ENCODE measurements at regions not wholly inside any gene's neighbourhood (a gene's known extent, or its start where the extent isn't known, plus 50 kb on each side); places are given as distances from the start of the nearest gene placed in this dataset.
A peak's percentile ranks its signal among the peaks of the same experiment; 100 is the strongest.

- no peaks in the 10 kb centered on the region for H3K36me3 ChIP-seq (ENCODE audit: control insufficient read depth, insufficient read depth, low read length)
- FAIRE-seq (no peak), ATAC-seq (no peak), DNase-seq (ENCODE audit: extremely low read depth in 1 of 4, low spot score in 3 of 4) (no peak)
- 67% methylated on average over 1 of the region's 1 CpG for WGBS (ENCODE audit: insufficient coverage, low coverage, missing lambda C conversion rate)
- no peak overlapping the region for H2AFZ ChIP-seq (ENCODE audit: low read depth, low read length)
- H3K27ac ChIP-seq (ENCODE audit: extremely low read depth, low read depth, low read length), result no peak overlapping the region
- ChIA-PET POLR2A (no interaction called here), CTCF (ENCODE audit: low intra/inter-chr PET ratio) (no interaction called here)
- H3K9ac ChIP-seq (ENCODE audit: insufficient read depth in 1 of 2, low read depth in 2 of 2, low read length in 2 of 2), result no peak overlapping the region
- H4K20me1 ChIP-seq (replicated peaks; ENCODE audit: control insufficient read depth, insufficient read depth, low read length), result no peaks in the 10 kb centered on the region
- H3K4me2 ChIP-seq (ENCODE audit: insufficient read depth, low read length), result no peak overlapping the region
- no TSS peak for BruUV-seq (replicated peaks)
- peak in 1 of 3 experiments; percentile 31; a peak in 1 of 6 replicates for TF ChIP-seq ZBTB11 (CRISPR knock-in tag; IDR thresholded peaks at IDR 0.05)
- no peak for TF ChIP-seq KLF13 (tag; IDR thresholded peaks at IDR 0.05; ENCODE audit: borderline replicate concordance, low read depth)
- no peak for TF ChIP-seq BCOR (IDR thresholded peaks at IDR 0.05)
- TF ChIP-seq MCM3 (IDR thresholded peaks at IDR 0.05), result no peak
- no peaks in the 10 kb centered on the region for H3K9me1 ChIP-seq (ENCODE audit: control insufficient read depth, insufficient read depth, low read length)
- H3K27me3 ChIP-seq (ENCODE audit: control insufficient read depth in 2 of 2, insufficient read depth in 2 of 2, low read length in 2 of 2), result no peaks in the 10 kb centered on the region
- in situ Hi-C loops (cut with MboI), result loop anchor here (10.0 kb wide), 1 partner anchor 335 kb away; no protein-coding TSS in a partner anchor
- H3K4me3 ChIP-seq, result no peak overlapping the region
- H3K79me2 ChIP-seq (ENCODE audit: control insufficient read depth, insufficient read depth, low read length), result no peaks in the 10 kb centered on the region
- no peaks in the 10 kb centered on the region for H3K4me1 ChIP-seq (replicated peaks in 1 of 2; ENCODE audit: control insufficient read depth in 2 of 2, insufficient read depth in 2 of 2, low read length in 2 of 2)
- H3K9me3 ChIP-seq (replicated peaks; ENCODE audit: control insufficient read depth, insufficient read depth, low read depth, low read length), result no peaks in the 10 kb centered on the region
- intact Hi-C loops (cut with micrococcal nuclease), result no loop called here
These were observed 104.0 kb downstream of the TANC2 start for GRCh38 chr17:63070031-63070430.
